SK-N-SH treated with all-trans-retinoic acid at 6 μM for 48 hours (cell line): ENCODE measurements at regions not wholly inside any gene's neighbourhood (a gene's known extent, or its start where the extent isn't known, plus 50 kb on each side); places are given as distances from the start of the nearest gene placed in this dataset.

Source experiments
- ATAC-seq: fragments of 200-7000 bp; cut with Tn5 transposase; 3 replicates; pipeline ENCODE4 v1.9.1; 2020; ENCODE audit warnings: mild to moderate bottlenecking, moderate library complexity
- BACH2 ChIP-seq: fragments of 250-450 bp; sonication (Bioruptor Pico); IDR thresholded peaks from 2 replicates; pipeline ENCODE4 v1.9.0; 2021; ENCODE audit warnings: mild to moderate bottlenecking, borderline replicate concordance
- CSDC2 ChIP-seq: fragments of 250-450 bp; sonication (Bioruptor Pico); IDR thresholded peaks from 2 replicates; pipeline ENCODE4 v1.5.0; 2020; ENCODE audit warnings: mild to moderate bottlenecking, moderate library complexity
- CSRNP3 ChIP-seq: fragments of 250-450 bp; sonication (Bioruptor Pico); IDR thresholded peaks from 2 replicates; pipeline ENCODE4 v1.5.1; 2021; ENCODE audit warnings: mild to moderate bottlenecking, moderate library complexity
- ESRRG ChIP-seq: fragments of 250-450 bp; sonication (Bioruptor Pico); IDR thresholded peaks from 2 replicates; pipeline ENCODE4 v1.6.1; 2021; ENCODE audit warnings: mild to moderate bottlenecking
- ISL1 ChIP-seq: fragments of 250-450 bp; sonication (Bioruptor Pico); IDR thresholded peaks from 2 replicates; pipeline ENCODE4 v2.1.2; 2022; ENCODE audit warnings: mild to moderate bottlenecking, moderate library complexity
- POU6F1 ChIP-seq: fragments of 250-450 bp; sonication (Bioruptor Pico); IDR thresholded peaks from 2 replicates; pipeline ENCODE4 v1.8.0; 2021; ENCODE audit warnings: low read depth, mild to moderate bottlenecking, moderate library complexity, borderline replicate concordance
- PPARA ChIP-seq: fragments of 250-450 bp; sonication (Bioruptor Pico); IDR thresholded peaks from 2 replicates; pipeline ENCODE4 v1.5.0; 2020; ENCODE audit warnings: mild to moderate bottlenecking, borderline replicate concordance
- RARB ChIP-seq: fragments of 250-450 bp; sonication (Bioruptor Pico); IDR thresholded peaks from 2 replicates; pipeline ENCODE4 v1.8.0; 2021; ENCODE audit warnings: mild to moderate bottlenecking, moderate library complexity
- SNAI2 ChIP-seq: fragments of 250-450 bp; sonication (Bioruptor Pico); IDR thresholded peaks from 2 replicates; pipeline ENCODE4 v1.5.0; 2020; ENCODE audit warnings: mild to moderate bottlenecking, moderate library complexity
- TCF4 ChIP-seq: fragments of 250-450 bp; sonication (Bioruptor Pico); IDR thresholded peaks from 2 replicates; pipeline ENCODE4 v1.8.0; 2021; ENCODE audit warnings: mild to moderate bottlenecking, moderate library complexity, borderline replicate concordance
- TOX ChIP-seq: fragments of 250-450 bp; sonication (Bioruptor Pico); IDR thresholded peaks from 2 replicates; pipeline ENCODE4 v1.8.0; 2021; ENCODE audit warnings: mild to moderate bottlenecking, moderate library complexity, borderline replicate concordance
- ZC3H10 ChIP-seq: fragments of 250-450 bp; sonication (Bioruptor Pico); IDR thresholded peaks from 2 replicates; pipeline ENCODE4 v1.5.1; 2021; ENCODE audit warnings: mild to moderate bottlenecking, moderate library complexity
- ZFP3 ChIP-seq: fragments of 250-450 bp; sonication (Bioruptor Pico); IDR thresholded peaks from 2 replicates; pipeline ENCODE4 v1.5.0; 2020; ENCODE audit warnings: mild to moderate bottlenecking, moderate library complexity
- ZFP30 ChIP-seq: fragments of 450-650 bp; formaldehyde crosslinking; IDR thresholded peaks from 2 replicates; pipeline ENCODE4 v1.5.0; 2022; ENCODE audit warnings: mild to moderate bottlenecking, moderate library complexity
- ZNF565 ChIP-seq: fragments of 450-650 bp; formaldehyde crosslinking; conservative IDR thresholded peaks from 2 replicates; pipeline ENCODE4 v1.5.0; 2020; ENCODE audit warnings: low read depth, mild to moderate bottlenecking, moderate library complexity
- ZNF8 ChIP-seq: fragments of 450-650 bp; formaldehyde crosslinking; IDR thresholded peaks from 2 replicates; pipeline ENCODE4 v1.5.0; 2020; ENCODE audit warnings: mild to moderate bottlenecking, moderate library complexity
- TF ChIP-seq, protein P1 (sequence below): fragments of 250-450 bp; sonication (Bioruptor Pico); IDR thresholded peaks from 2 replicates; pipeline ENCODE4 v1.5.1; 2020; ENCODE audit warnings: low read depth, mild to moderate bottlenecking, moderate library complexity
- TF ChIP-seq, protein P2 (sequence below): fragments of 250-450 bp; sonication (Bioruptor Pico); IDR thresholded peaks from 2 replicates; pipeline ENCODE4 v1.8.0; 2020; ENCODE audit warnings: mild to moderate bottlenecking, moderate library complexity, borderline replicate concordance
- TF ChIP-seq, protein P3 (sequence below): fragments of 250-450 bp; sonication (Bioruptor Pico); IDR thresholded peaks from 2 replicates; pipeline ENCODE4 v1.5.0; 2020; ENCODE audit warnings: mild to moderate bottlenecking, moderate library complexity

- ATAC-seq: no peak
- TF ChIP-seq TOX (CRISPR knock-in tag) (no peak), ISL1 (CRISPR knock-in tag) (no peak), PPARA (CRISPR knock-in tag) (no peak), CSDC2 (CRISPR knock-in tag) (no peak), ESRRG (no peak), ZNF565 (CRISPR knock-in tag) (no peak), POU6F1 (CRISPR knock-in tag) (no peak), SNAI2 (CRISPR knock-in tag) (no peak), TCF4 (CRISPR knock-in tag) (no peak), ZNF8 (CRISPR knock-in tag) (no peak)
- TF ChIP-seq, protein P1, sequence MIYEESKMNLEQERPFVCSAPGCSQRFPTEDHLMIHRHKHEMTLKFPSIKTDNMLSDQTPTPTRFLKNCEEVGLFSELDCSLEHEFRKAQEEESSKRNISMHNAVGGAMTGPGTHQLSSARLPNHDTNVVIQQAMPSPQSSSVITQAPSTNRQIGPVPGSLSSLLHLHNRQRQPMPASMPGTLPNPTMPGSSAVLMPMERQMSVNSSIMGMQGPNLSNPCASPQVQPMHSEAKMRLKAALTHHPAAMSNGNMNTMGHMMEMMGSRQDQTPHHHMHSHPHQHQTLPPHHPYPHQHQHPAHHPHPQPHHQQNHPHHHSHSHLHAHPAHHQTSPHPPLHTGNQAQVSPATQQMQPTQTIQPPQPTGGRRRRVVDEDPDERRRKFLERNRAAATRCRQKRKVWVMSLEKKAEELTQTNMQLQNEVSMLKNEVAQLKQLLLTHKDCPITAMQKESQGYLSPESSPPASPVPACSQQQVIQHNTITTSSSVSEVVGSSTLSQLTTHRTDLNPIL (CRISPR knock-in tag): no peak
- TF ChIP-seq, protein P2, sequence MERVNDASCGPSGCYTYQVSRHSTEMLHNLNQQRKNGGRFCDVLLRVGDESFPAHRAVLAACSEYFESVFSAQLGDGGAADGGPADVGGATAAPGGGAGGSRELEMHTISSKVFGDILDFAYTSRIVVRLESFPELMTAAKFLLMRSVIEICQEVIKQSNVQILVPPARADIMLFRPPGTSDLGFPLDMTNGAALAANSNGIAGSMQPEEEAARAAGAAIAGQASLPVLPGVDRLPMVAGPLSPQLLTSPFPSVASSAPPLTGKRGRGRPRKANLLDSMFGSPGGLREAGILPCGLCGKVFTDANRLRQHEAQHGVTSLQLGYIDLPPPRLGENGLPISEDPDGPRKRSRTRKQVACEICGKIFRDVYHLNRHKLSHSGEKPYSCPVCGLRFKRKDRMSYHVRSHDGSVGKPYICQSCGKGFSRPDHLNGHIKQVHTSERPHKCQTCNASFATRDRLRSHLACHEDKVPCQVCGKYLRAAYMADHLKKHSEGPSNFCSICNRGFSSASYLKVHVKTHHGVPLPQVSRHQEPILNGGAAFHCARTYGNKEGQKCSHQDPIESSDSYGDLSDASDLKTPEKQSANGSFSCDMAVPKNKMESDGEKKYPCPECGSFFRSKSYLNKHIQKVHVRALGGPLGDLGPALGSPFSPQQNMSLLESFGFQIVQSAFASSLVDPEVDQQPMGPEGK (CRISPR knock-in tag): no peak
- TF ChIP-seq, protein P3, sequence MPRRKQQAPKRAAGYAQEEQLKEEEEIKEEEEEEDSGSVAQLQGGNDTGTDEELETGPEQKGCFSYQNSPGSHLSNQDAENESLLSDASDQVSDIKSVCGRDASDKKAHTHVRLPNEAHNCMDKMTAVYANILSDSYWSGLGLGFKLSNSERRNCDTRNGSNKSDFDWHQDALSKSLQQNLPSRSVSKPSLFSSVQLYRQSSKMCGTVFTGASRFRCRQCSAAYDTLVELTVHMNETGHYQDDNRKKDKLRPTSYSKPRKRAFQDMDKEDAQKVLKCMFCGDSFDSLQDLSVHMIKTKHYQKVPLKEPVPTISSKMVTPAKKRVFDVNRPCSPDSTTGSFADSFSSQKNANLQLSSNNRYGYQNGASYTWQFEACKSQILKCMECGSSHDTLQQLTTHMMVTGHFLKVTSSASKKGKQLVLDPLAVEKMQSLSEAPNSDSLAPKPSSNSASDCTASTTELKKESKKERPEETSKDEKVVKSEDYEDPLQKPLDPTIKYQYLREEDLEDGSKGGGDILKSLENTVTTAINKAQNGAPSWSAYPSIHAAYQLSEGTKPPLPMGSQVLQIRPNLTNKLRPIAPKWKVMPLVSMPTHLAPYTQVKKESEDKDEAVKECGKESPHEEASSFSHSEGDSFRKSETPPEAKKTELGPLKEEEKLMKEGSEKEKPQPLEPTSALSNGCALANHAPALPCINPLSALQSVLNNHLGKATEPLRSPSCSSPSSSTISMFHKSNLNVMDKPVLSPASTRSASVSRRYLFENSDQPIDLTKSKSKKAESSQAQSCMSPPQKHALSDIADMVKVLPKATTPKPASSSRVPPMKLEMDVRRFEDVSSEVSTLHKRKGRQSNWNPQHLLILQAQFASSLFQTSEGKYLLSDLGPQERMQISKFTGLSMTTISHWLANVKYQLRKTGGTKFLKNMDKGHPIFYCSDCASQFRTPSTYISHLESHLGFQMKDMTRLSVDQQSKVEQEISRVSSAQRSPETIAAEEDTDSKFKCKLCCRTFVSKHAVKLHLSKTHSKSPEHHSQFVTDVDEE (CRISPR knock-in tag): no peak
- TF ChIP-seq, all 23 proteins: peak for 0
These were observed 78.0 kb upstream of the GADL1 start for GRCh38 chr3:30972449-30972848.

DNA sequence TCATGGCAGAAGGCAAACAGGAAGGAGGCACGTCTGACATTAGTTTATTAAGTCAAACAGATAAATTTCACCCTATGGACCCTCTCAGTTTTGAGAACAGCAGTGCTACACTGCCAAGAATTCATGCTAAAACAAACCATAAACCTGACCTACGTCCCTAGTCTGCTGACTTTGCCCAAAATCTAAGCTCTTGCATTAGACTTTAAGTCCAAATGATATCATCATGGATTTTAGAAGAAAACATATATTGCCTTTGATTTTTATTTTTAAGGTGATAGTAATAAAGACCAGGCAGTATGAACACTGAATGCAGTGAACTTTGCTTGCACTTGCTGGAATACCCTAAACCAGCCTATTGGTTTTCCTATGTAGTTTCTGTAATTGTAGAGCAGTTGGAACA, 79.6 kb upstream of the GADL1 start:
- TF ChIP-seq ZNF565 (CRISPR knock-in tag) (no peak), ZFP30 (CRISPR knock-in tag) (no peak), CSRNP3 (no peak), CSDC2 (CRISPR knock-in tag) (no peak), BACH2 (CRISPR knock-in tag) (no peak), ZFP3 (CRISPR knock-in tag) (no peak), ESRRG (no peak)
- TF ChIP-seq, protein P3 (CRISPR knock-in tag): no peak
- TF ChIP-seq, all 23 proteins: peak for 0
- ATAC-seq: no peak

- ATAC-seq: no peak
- TF ChIP-seq, protein P1 (CRISPR knock-in tag): no peak
- no peak for TF ChIP-seq POU6F1 (CRISPR knock-in tag)
- TF ChIP-seq ZFP3 (CRISPR knock-in tag): no peak
- no peak for TF ChIP-seq RARB
- no peak for TF ChIP-seq ZNF565 (CRISPR knock-in tag)
- TF ChIP-seq, protein P3 (CRISPR knock-in tag): no peak
- no peak for TF ChIP-seq ZC3H10 (CRISPR knock-in tag)
These were observed 83.1 kb upstream of the GADL1 start for GRCh38 chr3:30977592-30977991.
